Activated CD8-positive, alpha-beta memory T cell treated with anti-CD3 and anti-CD28 coated beads, Interleukin-2, amount 10 ng/mL, durations not matched to agents 7 days and 5 days (primary cell): ENCODE measurements at regions not wholly inside any gene's neighbourhood (a gene's known extent, or its start where the extent isn't known, plus 50 kb on each side); places are given as distances from the start of the nearest gene placed in this dataset.
"Not testable (repeated sequence)": the region's sequence is repeated elsewhere in the genome, so short reads cannot be mapped to it uniquely, and the experiment has no call there.

Source experiments
- ATAC-seq: fragments of 150-1000 bp; cut with Tn5 transposase; one replicate; pipeline ENCODE4 v1.10.0; 2021; ENCODE audit warnings: moderate library complexity
- CTCF ChIA-PET: fragments of 350-600 bp; sonication (Branson Sonifier 250); formaldehyde crosslinking; loops from one replicate; lab custom pipeline; 2021; ENCODE audit warnings: antibody characterized with exemption; lab: Charles Lee
- DNase-seq: peaks from one replicate; pipeline ENCODE4 v3.0.0-alpha.2; 2020
- H3K27ac Mint-ChIP-seq: one replicate; pipeline ENCODE4 v1.8.0; 2021; ENCODE audit warnings: mild to moderate bottlenecking, mixed read lengths
- H3K27me3 Mint-ChIP-seq: one replicate; pipeline ENCODE4 v1.8.0; 2021; ENCODE audit warnings: mixed read lengths
- H3K36me3 Mint-ChIP-seq: one replicate; pipeline ENCODE4 v1.8.0; 2021; ENCODE audit warnings: mild to moderate bottlenecking, mixed read lengths
- H3K4me1 Mint-ChIP-seq: one replicate; pipeline ENCODE4 v1.8.0; 2021; ENCODE audit warnings: mixed read lengths
- H3K4me3 Mint-ChIP-seq: one replicate; pipeline ENCODE4 v1.8.0; 2021; ENCODE audit warnings: mild to moderate bottlenecking, moderate library complexity, mixed read lengths
- H3K9me3 Mint-ChIP-seq: one replicate; pipeline ENCODE4 v1.8.0; 2022; ENCODE audit warnings: low read depth, mixed read lengths

GRCh38 chr4:87920478-87920877 is 55.0 kb upstream of the SPP1 start:
- Mint-ChIP-seq H3K27ac (no peak overlapping the region), H3K9me3 (no peaks in the 10 kb centered on the region), H3K4me3 (no peak overlapping the region), H3K36me3 (no peaks in the 10 kb centered on the region), H3K27me3 (peaks cover 3% of the 10 kb centered on the region), H3K4me1 (no peaks in the 10 kb centered on the region)
- no peak for DNase-seq
- CTCF ChIA-PET = no interaction called here
- no peak for ATAC-seq

GRCh38 chr4:87921626-87922479 is 53.7 kb upstream of the SPP1 start:
- H3K27me3 Mint-ChIP-seq, H3K9me3 Mint-ChIP-seq, CTCF ChIA-PET, ATAC-seq, H3K36me3 Mint-ChIP-seq, H3K27ac Mint-ChIP-seq, H3K4me3 Mint-ChIP-seq, H3K4me1 Mint-ChIP-seq, DNase-seq: not testable (repeated sequence)

- H3K9me3 Mint-ChIP-seq, H3K27ac Mint-ChIP-seq, CTCF ChIA-PET, ATAC-seq, DNase-seq, H3K36me3 Mint-ChIP-seq, H3K27me3 Mint-ChIP-seq, H3K4me3 Mint-ChIP-seq, H3K4me1 Mint-ChIP-seq: not testable (repeated sequence)
Observed at GRCh38 chr4:87924146-87924545, 51.4 kb upstream of the SPP1 start.
